G401 (cell line): ENCODE measurements at regions not wholly inside any gene's neighbourhood (a gene's known extent, or its start where the extent isn't known, plus 50 kb on each side); places are given as distances from the start of the nearest gene placed in this dataset.
"Not testable (repeated sequence)": the region's sequence is repeated elsewhere in the genome, so short reads cannot be mapped to it uniquely, and the experiment has no call there.

Experiments used
- DNase-seq: peaks from one replicate; pipeline ENCODE4 v3.0.0-alpha.2; 2015; ENCODE audit warnings: low spot score
- in situ Hi-C: cut with HindIII; loops from 2 replicates; pipeline ENCODE4 v1.10.0; 2016; ENCODE audit warnings: low sequenced_read_pairs, mixed read lengths

DNA sequence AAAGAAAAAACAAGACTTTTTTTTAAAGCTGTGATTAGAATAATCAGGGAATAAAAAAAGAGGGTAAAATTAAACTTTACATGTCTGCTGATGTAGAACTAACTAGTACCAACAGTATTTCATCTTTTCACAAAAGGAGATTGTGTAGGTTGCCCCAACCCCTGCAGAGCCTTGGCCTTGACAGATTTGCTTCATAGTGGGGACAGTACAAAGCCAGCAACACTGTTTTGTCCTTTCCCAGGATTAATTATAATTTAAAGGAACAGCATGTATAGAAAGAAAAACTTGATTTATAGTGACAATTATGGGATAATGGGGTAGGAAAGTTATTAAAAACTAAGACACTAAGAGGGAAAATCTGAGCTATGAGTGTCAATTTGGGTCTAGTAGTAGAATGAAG, 604.0 kb downstream of the GALC start:
- no peak for DNase-seq
- in situ Hi-C loops, result no loop called here

DNA sequence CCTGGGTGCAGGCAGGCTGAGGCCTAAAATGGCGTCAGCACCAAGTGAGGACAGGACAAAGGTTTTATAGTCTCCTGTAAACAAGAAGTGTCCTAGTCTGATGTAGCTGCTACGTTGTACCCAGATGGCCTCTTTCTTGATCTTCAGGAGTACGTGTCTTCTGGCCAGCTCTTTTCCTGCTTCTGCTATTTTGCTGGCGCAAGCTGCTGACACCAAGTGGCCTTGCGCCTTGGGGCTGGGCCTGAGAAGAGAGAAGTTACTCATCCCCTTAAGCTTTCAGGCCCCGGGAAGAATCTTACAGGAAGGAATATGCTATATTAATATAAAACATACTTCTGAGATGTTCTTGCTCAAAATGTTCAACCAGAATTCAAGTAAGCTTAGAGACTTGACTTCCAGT, 605.2 kb downstream of the GALC start:
- no peak for DNase-seq
- in situ Hi-C loops, result no loop called here

DNA sequence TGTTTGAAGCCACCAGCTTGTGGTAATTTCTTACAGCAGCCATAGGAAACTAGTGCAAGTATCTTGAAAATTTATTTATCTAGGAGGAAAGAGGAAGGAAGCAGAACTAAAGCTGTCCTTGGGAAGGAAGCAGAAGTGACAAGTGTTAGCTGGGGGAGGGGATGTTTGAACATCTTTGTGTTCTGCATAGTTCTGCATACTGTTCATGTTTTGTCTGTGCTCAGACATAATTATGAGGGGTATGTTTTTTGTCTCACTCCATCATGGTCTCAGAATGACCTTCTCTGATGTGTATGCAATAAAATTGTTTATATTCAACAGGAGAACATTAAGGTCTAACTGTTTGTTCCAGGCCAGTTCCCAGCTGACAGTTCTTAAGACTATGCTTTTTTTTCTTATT, 606.5 kb downstream of the GALC start:
- in situ Hi-C loops, result no loop called here
- DNase-seq, result no peak

DNA sequence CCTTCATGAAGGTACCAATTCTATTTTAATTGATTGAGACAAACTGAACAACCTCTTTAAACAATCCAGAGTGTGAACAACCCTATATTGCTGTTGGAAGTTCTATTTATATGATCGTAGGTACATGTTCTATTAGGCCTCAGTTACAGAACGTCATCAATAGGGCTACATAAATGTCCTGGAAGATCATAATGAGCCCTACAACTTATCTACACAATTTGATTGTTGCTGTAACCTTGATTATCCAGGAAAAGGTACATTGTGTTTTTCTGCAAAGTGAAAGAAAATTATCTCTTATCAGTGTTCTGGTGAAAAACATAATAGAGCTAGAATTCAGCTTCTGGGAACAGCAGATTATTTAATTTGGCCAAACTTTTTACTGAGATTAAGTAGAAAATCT, 612.9 kb downstream of the GALC start:
- in situ Hi-C loops, result no loop called here
- no peak for DNase-seq

DNA sequence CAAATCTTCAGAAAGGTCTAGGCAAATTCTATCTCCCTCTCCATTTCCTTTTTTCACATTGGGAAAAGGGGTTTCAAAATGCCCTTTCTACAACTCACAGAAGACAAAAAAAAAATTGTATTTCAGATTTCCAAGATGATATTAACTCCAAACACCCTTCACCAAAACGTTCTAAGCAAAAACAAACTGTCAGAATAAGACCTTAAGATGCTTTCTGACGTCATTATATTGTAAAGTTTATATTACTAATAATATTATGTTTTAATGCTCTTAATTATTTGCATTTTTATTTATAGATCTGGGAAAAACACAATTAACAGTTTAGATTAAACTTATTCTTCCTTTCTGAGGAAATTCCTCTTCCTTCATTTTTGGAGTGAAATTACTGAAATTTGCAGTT, 624.2 kb downstream of the GALC start:
- DNase-seq, result no peak
- in situ Hi-C loops, result no loop called here

DNA sequence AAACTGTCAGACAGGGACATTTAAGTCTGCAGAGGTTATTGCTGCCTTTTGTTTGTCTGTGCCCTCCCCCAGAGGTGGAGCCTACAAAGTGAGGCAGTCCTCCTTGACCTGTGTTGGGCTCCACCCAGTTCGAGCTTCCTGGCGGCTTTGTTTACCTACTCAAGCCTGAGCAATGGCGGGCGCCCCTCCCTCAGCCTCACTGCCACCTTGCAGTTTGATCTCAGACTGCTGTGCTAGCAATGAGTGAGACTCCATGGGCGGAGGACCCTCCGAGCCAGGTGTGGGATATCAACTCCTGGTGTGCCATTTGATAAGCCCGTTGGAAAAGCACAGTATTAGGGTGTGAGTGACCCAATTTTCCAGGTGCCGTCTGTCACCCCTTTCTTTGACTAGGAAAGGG, 632.7 kb downstream of the GALC start:
- DNase-seq, in situ Hi-C loops: not testable (repeated sequence)

DNA sequence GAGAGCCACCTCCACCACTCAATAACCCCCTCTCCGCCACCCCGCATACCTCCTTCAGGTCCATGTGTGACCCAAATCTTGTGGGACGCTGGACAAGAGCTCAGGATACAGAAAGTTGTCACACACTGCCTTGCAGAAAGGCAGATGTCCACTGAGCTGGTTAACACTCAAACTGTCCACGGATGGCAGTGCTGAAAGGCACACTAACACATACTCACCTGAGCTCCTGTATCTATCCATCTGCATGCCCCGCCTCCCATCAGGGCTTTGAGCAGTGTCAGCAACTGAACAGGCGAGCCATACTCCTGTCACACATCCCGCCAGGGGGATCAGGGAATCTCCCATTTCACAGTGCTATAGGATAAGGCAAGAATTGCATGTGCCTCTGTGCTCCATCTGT, 642.0 kb downstream of the GALC start:
- in situ Hi-C loops, result no loop called here
- no peak for DNase-seq

DNA sequence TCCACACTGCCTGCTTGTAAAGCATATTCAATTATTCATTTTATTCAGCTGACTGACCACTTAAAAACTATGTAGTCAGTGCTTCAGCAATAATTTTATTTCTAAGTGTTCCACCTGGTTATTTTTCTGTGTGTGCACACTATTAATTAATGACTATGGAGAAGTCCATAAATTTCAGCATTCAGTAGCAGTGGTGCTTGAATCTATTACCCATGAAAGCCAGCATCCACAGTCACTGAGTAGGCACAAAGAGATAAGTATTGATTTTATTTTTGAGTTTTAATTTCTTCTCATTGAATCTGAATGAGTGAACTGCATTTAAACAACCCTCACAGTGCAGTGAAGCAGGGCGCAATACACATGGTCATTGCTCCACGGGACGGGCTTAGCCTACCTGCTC, 643.1 kb downstream of the GALC start:
- no peak for DNase-seq
- in situ Hi-C loops, result no loop called here

DNA sequence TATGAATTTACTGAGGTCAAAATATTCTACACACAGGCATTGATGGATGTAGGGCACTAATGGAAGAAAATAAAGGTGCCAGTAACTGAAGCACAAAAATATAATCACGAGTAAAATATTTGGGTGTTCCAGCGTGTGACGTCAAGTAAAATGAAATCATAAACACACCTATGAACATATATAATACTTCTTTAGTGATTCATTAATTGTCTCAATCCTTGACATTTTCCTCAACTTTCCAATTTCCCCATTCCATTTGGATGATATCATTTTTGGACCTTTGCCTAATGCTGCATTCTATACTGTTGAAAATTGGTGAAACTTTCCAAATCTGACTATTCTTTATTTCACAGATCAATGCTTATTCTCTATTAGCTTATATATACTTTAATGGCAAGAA, 649.3 kb downstream of the GALC start:
- no peak for DNase-seq
- in situ Hi-C loops, result no loop called here

DNA sequence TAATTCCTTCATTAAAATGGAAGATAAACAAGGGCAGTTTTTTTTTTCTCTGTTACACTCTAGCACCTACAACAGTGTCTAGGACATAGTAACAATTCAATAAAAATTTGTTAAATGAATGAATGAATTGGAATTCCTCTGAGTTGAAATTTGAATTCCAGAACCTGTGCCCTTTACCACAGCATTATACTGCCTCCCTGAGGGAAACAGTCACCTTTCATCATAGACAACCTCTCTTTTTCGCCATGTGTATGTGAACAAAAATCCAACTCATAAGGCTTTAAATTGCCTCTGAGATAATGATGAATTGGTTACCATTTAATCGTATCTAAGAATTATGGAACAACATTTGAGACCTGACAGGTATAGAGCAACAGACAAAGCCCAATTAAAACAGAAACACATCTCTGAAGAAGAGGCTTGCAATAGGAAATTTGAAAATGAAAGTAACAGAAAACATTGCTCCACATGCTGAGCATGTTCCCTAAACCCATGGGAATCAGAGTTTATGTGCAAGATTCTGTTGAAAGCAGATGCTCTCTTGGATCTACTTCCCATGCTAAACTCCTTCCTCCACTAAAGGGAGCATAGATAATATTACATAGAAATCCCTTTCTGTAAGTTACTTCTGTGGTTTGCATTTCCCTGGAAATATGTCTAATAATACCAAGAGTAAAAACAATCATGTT, 657.8 kb downstream of the GALC start:
- in situ Hi-C loops, result no loop called here
- no peak for DNase-seq

DNA sequence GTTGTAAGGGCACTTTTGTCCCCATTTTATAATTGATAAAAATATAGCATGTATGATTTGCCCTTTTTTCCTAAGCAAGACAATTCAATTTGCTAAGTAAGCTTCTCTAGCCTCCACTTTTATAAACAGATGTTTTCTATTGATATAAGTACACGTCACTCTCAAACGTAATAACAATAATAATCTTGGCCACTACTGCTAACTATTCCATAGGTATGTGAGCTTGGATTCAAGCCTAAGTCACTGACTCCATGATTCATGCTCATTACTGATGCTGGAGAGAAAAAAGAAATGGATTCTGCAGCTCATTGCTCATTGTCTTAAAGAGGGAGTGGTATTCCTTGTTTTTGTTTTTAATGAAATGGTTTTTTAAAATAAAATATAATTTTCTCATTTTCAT, 661.0 kb downstream of the GALC start:
- DNase-seq, result no peak
- in situ Hi-C loops, result no loop called here

DNA sequence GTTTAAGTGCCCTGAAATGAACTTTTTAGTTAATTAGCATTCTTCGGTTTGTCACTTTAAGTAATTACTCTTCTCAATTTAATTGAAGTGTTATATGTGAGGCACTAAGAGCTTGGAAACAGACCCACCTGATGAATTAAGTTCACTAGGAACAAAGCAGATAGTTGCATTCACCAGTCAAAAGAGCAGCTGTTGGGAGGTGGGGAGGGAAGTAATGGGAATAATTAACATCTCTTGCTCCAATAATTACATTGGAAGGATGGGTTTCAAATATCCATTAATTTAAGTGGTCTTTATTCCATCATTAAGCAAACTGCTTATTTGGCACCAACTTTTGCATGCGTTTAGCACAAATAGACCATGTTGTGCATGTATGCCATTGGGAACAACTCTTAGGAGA, 667.2 kb downstream of the GALC start:
- DNase-seq, result no peak
- in situ Hi-C loops, result no loop called here

DNA sequence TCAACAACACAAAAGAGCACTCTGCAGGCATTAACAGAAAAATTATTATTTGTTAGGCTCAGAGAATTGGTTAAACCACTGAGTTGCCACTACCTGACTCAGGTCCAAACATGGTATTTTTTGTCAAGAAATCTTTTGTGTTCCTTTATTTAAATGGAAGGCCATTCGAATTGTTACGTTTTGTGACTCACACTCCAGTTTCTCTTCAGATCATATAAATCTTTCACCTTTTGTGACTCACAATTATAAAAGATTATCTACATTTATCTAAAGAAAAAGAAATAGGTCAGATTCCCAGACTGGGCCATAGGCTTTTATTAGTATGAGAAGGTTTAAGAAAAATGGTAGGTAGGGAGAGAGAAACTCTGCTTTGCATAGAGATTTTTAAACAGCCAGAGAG, 669.8 kb downstream of the GALC start:
- in situ Hi-C loops, result no loop called here
- DNase-seq, result no peak

DNA sequence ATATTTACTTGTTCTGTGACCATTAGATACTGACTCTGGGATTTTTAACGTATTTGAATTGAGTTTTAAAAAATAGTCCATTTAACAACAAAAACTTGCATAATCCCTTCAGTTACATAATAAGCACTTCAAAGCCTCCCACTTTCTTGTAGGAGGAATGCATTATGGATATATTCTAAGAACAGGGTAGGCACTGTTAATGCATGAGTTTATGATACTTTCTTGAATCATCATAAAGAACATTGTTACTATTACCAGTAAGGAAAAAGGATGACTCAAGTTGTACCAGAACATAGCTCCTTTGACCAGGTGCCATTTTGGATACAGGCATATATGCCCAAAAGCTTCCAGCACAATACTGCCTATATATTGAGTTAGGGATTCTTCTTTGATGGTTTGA, 671.4 kb downstream of the GALC start:
- in situ Hi-C loops, result no loop called here
- DNase-seq, result no peak

DNA sequence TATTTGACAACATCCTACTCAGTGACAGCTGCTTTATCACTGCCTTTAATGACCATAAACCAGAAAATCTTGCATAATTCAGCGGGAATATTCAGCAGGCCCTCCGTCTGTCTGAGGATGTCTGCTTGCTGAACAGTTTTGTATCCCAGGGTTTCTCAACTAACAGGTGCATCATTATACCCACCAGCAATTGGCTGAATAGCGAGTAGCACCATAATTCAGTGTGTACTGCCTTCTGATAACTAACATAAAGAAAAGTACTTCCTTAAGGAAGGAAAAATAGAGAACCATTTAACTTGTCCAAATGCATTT, 680.1 kb downstream of the GALC start:
- no peak for DNase-seq
- in situ Hi-C loops, result no loop called here

DNA sequence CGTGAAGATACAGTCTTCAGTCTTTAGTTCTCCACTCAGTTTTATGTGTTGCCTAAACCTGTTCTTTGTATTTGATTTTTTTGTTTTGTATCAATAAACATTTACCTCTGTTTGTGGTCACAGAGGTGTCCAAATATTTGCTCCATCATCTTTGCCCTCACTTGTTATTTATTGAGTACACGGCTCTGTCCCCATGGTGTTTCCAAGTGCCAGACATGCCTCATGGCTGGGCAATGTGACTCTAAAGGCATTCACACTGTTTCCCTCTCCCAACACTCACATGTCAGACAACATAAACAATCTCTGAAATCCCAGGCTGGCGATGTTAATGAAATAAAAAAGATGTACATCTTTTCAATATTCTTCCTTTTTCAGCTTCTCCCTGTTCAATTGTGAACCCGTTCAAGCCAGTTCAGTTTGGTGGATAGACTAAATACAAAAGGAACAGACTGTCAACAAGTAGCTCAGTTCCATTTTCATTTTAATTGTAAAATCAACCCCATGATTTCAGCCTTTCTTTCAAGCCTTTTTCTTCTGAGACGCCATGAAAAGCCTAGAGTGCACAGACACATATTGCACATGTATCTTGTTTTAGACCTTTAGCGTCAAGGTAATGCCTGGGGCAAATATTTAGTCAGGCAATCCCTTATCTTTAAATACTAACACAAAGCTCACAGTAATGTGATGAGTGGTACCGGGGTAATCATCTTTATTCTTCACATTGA, 680.7 kb downstream of the GALC start:
- in situ Hi-C loops, result no loop called here
- no peak for DNase-seq

DNA sequence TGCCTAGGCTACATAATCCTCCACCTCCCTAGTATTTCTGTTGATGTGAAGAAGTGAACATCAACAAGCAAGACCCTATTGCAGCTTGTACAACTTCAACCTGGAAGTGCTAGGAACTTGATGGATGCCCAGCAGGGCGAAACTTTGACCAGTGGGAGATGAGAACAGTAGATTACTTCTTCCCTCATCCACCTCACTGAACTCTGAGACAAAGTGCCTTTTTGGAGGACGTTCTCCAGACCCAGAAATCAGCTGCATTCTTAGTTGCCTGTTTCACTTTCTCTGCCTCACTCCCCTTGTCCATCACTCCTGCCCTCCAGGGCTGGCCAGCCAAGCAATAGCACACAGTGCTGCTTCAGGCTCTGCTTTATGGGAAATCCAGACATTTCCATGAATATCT, 683.4 kb downstream of the GALC start:
- in situ Hi-C loops, result no loop called here
- DNase-seq, result no peak

DNA sequence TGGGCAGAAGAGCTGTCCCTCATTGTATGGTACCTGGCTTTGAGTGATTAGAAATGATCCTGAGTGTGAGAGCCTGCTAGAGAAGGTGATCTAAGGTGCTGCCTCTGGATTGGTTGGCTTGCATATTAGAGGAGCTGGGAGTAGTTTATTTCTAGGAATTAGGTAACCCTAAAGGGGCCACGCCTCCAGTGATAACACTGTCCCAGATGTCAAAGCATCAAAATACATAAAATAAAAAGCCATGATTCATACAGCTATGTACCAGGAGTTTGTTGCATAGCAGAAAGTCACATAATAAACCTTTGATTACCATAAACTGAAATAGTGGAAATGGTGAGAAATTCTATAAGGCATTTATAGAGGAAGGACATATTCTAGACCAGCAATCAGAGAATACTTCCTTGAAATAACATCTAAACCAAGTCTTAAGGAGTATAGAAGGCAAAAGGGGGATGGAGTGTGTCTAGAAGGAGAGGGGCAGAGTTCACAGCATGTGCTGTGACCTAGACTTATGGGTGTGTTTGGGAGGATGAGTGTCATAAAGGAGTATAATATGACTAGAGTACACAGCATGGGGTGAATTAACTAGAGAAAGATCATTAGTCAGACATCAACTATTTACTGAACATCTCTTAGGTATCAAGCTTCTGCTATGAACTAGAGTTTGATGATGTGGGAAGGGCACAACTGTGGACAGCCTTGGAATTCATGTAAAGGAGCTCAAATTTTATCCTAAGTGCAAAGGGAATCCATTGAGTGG, 686.4 kb downstream of the GALC start:
- no peak for DNase-seq
- in situ Hi-C loops, result no loop called here

DNA sequence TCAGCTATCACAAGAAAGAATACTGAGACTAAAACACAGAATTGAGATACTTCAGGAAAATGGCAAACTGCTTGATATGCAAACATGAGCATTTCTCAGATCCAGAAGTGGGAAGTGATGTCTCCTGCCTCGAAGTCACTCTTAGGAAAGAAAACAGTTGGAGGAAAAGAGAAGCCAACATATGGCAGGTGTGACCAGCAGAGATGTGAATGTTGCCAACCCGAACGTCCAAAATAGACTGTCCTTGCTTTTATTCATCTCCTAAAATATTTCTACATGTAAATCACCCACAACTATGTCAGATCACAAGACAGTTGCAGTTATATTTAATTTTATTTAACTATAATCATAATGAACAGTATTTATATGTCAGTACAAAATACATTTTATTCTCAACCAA, 687.6 kb downstream of the GALC start:
- in situ Hi-C loops, result no loop called here

DNA sequence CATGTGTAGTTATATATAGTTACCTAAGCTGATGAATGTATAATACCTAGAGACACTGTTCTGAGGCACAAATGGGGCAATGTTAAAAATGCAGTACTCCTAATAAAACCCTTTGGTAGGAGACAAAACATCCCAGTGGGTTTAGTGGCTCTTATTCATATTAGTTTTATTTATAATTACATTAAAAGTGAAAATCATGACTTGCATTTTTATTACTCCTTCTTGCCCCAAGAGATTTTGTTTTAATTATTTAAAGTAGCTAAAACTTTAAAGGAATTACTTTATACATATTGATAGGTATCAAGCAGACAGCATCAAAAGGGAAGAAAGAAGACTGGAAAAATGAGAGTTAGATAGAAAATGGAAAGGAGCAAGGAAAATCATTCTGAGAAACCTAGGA, 688.6 kb downstream of the GALC start:
- in situ Hi-C loops, result no loop called here
- DNase-seq, result no peak

More for the DNA sequence above, 687.6 kb downstream of the GALC start:
- no peak for DNase-seq

DNA sequence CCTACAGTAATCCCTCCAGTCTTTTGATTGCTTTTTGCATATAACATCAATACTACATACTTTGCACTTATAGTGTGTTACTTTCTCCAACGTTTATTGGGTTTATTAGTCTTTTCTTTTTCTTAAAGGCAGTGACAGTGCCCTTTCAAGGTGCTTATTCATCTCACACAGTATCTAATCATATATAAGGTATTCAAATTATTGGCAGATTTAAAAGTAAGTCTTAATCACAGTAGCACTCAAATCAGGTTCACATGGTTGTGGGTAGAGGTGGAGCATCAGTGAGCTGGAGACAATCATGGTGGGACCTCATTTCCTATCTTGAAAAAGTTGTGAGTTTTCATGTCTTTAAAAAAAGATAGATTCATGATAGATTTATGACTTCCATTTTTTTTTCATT, 706.2 kb downstream of the GALC start:
- in situ Hi-C loops, result no loop called here
- no peak for DNase-seq
